Dedifferentiated amniotic fluid mesenchymal stem cell (primary cell): ENCODE measurements at regions not wholly inside any gene's neighbourhood (a gene's known extent, or its start where the extent isn't known, plus 50 kb on each side); places are given as distances from the start of the nearest gene placed in this dataset.

ENCODE experiments used
- DNase-seq: peaks from one replicate; pipeline ENCODE4 v3.0.0-alpha.2; 2016; ENCODE audit errors: extremely low spot score

GRCh38 chr13:99911965-99912566 is 59.5 kb downstream of the ZIC5 start:
- DNase-seq, result no peak

DNA sequence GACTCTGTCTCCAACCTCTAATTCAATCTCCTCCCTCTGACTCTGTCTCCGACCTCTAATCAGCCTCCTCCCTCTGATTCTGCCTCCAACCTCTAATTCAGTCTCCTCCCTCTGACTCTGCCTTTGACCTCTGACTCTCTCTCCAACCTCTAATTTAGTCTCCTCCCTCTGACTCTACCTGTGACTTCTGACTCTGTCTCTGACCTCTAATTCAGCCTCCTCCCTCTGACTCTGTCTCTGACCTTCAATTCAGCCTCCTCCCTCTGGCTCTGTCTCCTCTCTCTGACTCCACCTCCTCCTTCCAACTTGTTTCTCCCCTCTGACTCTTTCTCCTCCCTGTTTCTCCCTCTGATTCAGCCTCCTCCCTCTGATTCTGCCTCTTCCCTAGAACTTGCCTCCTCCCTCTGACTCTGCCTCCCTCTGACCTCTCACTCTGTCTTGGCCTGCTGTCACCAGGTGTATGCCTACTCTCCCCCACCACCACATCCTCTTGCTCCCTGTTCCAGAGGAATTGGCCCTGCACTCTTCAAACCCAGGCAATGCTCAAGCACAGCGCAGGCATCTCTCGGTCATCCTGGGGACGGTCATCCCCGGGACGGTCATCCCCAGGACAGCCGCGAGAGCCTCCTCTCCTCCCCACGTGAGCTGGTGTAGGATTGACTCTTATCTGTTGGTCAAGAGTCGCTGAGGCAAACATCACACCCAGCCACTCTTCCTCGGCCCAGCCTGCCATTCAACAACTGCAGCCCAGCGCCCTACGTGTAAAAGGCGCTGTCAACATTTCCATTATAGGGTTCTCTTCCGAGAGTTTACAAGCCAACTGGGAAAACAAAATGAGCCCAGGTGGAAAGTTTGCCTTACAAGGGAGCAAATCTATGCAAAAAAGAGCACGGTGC is 60.2 kb downstream of the ZIC5 start:
- no peak for DNase-seq

DNA sequence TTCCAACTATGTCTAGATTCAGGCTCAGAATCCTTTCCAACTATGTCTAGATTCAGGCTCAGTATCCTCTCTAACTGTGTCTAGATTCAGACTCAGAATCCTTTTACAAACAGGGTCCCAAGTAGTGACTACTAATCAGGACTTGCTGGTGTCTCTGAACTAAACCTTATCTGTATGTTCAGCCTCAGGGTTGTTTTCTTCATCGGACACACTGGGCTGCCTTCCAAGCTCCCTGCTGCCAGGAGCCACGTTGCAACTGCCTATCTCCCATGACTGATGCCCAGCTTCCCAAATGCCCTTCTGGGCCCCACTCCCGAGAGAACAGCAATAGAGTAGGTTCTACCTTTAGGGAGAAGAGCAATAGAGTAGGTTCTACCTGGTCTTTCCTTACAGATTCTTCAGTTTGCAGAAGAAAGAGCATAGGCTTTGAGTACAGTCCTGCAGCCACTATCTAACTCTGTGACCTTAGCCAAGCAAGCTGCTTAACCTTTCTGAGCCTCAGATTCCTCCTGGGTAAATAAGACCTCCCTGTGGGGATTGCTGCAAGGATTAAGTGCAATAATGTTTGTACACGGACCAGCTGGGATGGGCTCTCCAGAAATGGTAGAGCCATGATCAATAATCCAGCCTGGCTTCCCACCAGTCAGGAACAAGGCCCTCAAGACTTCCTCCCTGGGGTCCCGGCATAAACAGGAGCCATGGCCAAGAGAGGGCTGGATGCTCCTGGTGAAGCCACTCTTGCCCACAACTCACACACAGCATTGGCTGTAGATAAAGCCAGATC is 61.5 kb downstream of the ZIC5 start:
- DNase-seq, result no peak

DNA sequence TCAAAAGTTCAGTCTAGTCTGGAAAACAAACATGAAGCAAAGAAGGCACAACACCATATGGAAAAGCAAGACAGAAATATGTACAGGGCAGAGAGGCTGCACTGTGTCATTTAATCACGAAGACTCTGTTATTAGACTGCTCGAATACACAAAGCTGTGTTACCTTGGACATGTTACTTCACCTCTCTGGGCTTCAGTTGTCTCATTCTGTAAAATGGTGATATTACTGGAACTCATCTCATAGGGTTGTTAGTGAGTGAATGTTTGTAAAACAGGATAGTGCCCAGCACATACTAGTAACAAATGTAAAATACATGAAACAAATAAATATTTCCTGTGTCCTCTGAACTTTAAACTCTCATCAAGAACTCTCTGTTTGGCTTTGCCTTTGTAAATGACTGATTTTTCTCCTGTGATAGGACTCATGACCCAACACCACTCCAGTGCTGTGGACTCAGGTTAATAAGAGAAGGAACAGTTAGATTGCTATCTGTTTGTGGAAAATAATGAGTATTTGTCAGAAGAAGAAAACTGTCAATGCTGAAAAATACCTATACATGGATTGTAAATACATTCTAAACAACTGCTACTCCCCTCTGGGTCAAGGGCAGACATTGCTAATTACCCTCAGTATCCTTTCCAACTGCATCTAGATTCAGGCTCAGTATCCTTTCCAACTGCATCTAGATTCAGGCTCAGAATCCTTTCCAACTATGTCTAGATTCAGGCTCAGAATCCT is 62.3 kb downstream of the ZIC5 start:
- DNase-seq, result no peak

GRCh38 chr13:99908140-99908803 is 63.3 kb downstream of the ZIC5 start:
- peak; percentile 16 for DNase-seq

GRCh38 chr13:99907627-99908026 is 63.9 kb downstream of the ZIC5 start:
- DNase-seq, result no peak

DNA sequence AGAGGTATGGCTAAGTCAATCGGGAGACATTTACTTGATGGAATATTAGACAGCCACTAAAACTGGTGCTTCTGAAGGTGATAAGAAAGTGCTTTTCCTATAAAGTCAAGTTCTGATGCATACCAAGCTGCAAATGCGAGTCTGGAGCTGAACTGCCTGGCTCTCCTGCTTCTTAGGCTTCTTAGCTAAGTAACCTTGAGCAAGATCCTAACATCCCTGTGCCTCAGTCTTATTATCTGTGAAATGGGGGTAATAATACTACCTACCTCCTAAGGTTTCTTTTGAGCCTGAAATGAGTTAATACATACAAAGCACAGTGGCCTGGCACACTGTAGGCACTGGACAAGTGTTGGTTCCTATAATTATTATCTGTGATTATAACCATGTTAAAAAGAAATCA is 64.5 kb downstream of the ZIC5 start:
- DNase-seq, result no peak

DNA sequence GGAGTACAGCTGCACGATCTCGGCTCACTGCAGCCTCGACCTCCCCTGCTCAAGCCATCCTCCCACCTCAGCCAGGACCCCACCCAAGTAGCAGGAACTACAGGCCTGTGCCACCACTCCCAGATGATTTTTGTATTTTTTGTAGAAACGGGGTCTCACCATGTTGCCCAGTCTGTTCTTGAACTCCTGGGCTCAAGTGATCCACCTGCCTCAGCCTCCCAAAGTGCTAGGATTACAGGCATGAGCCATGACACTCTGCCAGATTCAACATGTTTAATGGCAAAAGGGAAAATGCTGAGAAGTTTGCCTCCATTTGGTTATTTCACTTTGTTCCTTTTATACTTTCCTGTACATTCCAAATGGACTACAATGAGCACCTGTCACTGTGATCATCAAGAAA is 65.8 kb downstream of the ZIC5 start:
- no peak for DNase-seq

GRCh38 chr13:99905224-99905623 is 66.3 kb downstream of the ZIC5 start:
- DNase-seq, result no peak

DNA sequence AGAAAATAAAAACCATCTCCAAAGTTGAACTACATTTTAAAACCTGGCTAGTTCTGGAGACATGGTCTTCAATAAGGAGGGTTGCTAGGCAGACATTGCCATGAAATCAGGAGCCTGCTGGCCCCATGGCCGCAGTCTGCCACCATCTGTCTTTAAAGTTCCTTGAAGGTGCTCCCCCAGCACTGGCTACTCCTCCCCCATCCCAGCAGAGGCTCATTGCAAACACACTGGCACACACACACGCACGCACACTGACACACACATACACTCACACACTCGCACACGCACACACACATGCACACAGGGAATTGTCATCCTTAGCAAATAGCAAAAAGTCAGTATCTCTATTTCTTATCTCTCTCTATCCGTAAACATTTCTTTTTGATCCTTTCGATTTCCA is 68.4 kb downstream of the ZIC5 start:
- no peak for DNase-seq

GRCh38 chr13:99902657-99903056 is 68.9 kb downstream of the ZIC5 start:
- no peak for DNase-seq

DNA sequence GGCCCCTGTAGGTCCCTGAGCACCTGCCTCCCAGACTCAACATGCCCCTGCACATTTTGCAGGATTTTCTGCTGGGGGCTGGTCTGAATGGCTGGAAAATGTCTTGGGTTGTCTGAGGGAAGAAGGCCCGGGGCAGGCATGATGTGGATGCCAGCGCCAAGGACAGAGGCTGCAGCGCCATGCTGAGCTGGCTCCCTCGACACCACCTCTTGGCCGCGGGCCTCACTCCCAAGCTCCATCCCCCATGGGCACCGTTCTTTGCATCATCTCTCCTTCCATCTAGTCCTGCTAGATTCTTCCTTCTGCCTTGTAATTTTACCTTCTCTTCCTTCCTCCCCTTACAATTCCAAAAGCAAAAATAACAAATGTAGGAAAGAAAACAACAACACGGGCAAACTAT is 70.6 kb downstream of the ZIC5 start:
- no peak for DNase-seq

DNA sequence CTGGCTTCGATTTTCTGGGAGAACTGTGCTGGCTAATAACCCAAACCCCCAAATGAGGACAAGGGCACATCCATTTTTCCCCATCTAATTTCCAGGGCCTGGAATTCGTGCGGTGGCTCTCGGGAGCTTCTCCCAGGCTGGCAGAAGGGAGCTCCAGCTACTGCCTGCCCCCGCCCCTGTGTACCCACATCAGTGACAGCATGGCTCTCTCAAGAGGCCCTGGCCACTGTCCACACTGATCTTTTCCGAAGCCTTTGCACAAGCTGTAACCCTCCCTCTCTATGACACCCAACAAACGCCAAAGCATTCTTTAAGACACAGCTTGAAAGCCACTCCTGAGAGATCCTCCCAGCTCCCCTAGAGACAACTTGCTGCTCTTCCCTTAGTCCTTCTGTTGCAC is 73.1 kb downstream of the ZIC5 start:
- no peak for DNase-seq

DNA sequence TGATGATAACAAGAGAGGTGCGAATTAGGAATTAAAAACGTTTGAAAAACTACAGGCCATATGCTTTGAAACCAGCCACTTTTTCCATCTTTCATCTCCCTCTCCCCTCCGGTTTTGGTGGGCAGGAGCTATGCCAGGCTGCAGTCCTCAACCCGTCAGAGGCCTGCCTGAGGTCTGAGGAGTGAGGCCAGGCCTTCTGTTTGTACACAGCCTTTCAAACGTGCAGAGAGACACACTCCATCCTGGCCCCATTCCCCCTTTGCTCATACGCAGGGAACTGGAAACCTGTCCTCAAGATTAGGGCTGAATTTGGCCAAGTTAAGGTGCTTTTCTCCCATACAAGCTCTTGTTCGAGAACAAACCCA is 74.5 kb downstream of the ZIC5 start:
- no peak for DNase-seq

GRCh38 chr13:99896369-99897075 is 75.0 kb downstream of the ZIC5 start:
- no peak for DNase-seq

DNA sequence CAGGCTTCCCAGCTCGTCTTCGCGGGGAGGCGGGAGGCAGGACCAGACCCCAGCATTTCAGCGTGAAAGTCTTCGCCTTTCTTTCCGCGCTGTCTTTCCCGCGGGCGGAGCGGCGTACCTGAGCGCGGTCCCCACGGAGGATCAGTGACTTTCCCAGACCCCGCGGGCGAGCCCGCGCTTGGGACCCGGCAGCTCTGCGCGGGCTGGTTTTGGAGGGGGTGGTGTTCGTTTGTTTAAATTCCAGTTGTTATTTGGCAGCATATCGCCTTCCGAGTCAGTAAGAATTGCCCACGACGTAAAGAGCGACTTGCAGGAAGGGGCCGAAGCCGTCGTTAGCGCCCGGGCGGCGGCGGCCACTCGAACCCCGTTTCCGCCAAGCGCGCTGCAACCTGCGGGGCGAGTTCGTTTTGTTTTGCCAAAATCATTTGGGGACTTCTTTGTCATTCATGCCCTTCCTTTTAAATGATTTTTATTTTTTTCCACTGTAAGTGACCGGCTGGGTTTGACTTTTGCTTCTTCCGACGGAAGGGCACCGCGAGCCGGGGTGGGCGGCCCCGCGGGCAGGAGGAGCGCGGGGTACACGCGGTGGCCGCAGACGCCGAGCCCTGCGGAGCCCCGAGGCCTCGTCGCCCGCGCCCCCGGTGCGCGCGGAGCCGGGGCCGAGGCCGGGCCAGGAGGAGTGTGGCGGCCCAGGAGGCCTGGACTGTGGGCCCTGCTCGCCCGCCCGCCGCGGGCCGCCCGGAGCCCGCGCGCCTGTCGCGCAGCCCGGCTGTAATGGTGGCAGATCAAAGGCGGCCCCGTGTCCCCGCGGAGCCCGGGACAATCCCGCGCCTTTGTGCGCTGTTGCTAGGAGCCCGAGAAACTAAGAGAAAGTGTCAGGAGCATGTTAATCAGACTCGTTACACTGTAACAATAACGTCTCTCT is 75.9 kb downstream of the ZIC5 start:
- DNase-seq, result no peak

GRCh38 chr13:99894840-99895443 is 76.6 kb downstream of the ZIC5 start:
- no peak for DNase-seq

DNA sequence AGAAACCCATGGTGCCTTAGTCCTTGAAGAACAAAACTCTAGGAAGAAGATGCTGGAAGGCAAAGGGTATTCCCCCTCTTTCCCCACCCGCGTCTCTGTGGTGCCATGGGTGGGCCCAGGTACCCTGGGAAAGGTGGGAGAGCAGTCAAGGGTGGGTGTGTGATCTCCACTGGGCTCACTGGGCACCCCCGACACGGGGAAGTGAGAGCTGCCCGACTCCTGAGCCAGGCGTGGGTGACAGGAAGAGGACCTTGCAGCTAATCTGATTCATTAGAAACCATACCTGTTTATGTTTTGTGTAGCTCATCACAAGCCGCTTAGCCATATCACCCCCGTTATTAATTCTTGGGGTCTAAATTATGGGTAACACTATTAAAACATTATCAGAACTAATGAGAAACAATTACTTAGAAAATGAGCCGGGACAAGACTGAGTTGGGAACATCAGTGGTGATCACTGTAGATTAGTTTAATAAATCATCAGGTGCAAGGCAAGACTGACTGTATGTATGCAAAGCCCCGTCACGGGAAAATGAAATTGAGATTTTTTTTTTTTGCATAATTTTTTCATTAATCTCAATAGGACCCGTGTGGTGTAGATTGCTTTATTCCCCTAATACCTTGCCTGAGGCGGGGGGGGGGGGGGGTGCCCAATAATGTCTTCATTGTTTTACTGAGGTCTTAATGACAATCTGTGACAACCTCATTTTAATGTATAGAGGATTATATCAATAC is 77.3 kb downstream of the ZIC5 start:
- DNase-seq, result no peak

DNA sequence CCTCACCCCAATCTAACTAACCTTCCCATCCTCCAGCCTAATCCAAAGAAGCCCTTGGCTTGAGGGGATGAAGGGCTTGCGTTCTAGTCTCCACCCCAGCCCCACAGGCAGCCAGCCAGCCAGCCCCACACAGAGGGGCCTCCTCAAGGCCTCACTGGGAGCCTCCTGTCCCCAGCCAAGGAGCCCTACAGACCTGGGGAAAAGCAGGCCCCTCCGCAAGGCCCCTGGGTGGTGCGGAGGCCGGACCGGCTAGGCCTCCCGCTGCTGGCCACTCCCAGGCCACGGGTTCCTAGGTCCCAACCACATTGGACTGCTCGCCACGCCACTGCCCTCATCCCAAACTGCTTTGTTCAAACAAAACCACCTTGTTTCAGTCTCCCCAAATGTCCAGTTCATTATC is 78.0 kb downstream of the ZIC5 start:
- DNase-seq, result no peak
